NCI-H526 treated with DMSO at 0.1 percent for 48 hours (cell line): ENCODE measurements at regions not wholly inside any gene's neighbourhood (a gene's known extent, or its start where the extent isn't known, plus 50 kb on each side); places are given as distances from the start of the nearest gene placed in this dataset.
"Not testable (repeated sequence)": the region's sequence is repeated elsewhere in the genome, so short reads cannot be mapped to it uniquely, and the experiment has no call there.

Experiments used
- DNase-seq: peaks from one replicate; lab custom pipeline; 2025; lab: John Stamatoyannopoulos, UW

DNA sequence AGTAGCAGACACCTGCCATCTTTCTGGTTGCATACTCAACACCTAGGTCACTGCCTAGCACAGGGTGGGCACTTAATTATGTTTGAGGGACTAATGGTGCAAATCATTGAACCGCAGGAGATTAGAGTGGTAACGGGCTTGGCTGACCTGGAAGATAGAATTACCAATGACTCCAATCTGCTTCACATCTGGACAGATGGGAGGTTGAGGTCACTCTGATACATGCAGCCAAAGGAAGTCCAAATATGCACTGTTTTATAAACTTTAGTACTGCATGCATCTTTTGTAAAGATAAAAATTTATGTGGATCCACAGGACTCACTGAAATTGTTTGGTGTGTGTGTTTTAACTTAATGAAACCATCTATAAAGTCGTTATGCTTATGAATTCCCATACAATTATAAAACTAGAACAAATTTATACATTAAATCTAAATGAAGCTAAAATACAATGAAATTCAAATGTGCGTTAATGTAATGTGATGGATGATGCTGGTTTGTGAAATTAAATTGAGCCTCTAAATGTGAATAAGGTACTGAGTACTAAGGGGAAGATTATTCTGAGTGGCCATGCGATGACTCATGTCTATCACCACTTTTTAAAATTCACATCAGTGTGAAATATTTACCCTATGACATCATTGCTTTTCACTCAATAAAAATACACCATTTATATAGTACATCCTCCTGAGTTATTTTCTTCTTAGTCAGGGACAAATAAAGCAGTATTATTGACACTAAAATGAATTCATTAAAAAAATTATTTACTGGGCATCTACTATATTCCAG is 224.7 kb upstream of the FAM78B start:
- DNase-seq: no peak

GRCh38 chr1:166395729-166396128 is 228.9 kb upstream of the FAM78B start:
- DNase-seq: no peak

DNA sequence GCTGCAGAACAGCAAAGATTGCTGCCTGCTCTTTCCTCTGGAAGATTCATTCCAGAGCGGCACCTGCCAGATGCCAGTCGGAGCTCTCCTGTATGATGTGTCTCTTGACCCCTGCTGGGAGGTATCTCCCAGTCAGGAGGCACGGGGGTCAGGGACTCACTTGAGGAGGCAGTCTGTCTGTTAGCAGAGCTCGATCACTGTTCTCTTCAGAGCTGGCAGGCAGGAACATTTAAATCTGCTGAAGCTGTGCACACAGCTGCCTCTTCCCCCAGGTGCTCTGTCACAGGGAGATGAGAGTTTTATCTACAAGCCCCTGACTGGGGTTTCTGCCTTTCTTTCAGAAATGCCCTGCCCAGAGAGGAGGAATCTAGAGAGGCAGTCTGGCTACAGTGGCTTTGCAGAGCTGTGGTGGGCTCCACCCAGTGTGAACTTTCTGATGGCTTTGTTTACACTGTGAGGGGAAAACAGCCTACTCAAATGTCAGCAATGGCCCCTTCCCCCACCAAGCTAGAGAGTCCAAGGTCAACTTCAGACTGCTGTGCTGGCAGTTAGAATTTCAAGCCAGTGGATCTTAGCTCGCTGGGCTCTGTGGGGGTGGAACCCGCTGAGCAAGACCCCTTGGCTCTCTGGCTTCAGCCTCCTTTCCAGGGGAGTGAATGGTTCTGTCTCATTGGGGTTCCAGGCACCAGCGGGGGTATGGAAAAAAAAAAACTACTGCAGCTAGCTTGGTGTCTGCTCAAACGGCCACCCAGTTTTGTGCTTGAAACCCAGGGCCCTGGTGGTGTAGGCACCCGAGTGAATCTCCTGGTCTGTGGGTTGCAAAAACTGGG is 242.7 kb upstream of the FAM78B start:
- not testable (repeated sequence) for DNase-seq

DNA sequence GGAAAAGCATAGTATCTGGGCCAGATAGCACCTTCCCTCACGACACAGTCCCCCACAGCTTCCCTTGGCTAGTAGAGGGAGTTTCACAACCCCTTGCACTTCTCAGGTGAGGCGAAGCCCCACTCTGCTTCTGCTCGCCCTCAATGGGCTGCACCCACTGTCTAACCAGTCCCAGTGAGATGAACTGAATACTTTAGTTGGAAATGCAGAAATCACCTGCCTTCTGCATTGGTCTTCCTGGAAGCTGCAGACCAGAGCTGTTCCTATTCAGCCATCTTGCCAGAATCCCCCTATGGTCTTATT is 243.2 kb upstream of the FAM78B start:
- DNase-seq: no peak

- not testable (repeated sequence) for DNase-seq
These were observed 250.0 kb upstream of the FAM78B start for GRCh38 chr1:166416831-166417230.

DNA sequence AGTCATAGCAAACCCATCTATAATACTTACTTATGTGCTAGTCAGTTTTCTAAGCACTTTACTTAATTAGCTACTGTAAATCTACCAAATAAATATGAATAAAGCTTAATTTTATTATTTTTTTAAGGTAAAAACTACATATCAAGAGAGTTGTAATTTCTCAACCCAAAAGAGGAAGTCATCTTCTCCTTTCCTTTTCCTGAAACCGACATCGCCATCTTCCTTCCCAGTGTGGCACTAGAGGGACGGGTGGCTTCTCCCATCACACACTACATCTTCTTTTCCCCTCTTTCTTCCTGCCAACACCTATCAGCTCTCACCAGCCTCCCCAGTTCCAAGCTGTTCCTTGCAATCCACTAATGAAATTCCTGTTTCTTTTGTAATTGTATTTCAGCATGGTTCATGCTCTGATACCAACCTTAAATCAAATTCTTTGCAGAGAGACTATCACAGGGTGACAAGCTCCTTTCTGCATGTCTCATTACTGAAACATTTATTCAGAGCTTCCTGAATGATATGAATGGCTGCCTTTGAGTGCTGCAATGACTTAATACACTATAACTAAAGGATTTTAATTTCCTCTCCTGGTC is 251.6 kb upstream of the FAM78B start:
- DNase-seq: no peak

- DNase-seq: not testable (repeated sequence)
These were observed 255.8 kb upstream of the FAM78B start for GRCh38 chr1:166422586-166422985.

DNA sequence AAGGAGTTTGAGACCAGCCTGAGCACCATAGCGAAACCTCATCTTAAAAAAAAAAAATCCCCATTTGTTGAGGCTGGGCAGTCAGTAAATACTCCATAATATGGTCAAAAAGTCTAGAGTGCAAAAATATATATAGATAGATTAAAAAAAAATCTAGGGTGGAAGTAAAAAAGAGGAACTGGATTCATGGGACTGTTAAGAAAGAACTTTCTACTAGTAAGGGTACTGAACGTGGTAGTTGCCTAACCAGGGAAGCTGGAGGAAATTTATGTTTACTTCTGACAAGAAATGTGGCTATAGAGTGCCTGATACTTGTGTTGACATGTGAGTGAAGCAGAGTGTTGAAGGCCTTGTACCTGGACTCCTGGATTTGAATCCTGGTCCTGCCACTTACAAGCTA is 265.9 kb upstream of the FAM78B start:
- no peak for DNase-seq

DNA sequence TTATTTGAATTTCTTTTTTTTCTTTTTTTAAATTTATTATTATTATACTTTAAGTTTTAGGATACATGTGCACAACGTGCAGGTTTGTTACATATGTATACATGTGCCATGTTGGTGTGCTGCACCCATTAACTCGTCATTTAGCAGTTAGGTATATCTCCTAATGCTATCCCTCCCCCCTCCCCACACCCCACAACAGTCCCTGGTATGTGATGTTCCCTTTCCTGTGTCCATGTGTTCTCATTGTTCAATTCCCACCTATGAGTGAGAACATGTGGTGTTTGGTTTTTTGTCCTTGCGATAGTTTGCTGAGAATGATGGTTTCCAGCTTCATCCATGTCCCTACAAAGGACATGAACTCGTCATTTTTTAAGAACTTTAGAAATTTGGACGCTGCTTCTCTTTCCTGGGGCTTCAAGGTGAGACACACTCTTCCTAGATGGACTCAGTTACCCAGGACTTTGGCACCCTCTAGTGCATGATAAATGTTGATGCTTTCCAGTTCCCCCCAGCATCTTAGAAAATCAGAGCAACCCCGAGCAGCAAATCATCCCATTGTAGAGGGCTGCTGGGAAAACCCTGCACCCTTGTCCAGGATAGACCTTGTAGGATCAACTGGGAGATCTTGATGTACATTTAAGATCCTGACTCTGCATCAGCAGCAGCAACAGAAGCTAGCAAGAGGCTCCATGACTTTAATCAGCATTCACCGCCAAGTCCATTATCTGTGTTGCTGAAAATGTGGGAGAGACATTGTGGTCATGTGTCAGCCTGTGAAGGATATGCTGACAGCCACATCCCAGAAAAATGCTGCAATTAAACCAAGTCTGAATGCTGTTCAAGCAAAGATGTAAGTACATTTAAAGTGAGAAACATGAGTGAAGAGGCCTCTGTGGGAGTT is 266.9 kb upstream of the FAM78B start:
- DNase-seq: peak; percentile 85

- no peak for DNase-seq
These were observed 290.9 kb upstream of the FAM78B start for GRCh38 chr1:166457700-166458099.

DNA sequence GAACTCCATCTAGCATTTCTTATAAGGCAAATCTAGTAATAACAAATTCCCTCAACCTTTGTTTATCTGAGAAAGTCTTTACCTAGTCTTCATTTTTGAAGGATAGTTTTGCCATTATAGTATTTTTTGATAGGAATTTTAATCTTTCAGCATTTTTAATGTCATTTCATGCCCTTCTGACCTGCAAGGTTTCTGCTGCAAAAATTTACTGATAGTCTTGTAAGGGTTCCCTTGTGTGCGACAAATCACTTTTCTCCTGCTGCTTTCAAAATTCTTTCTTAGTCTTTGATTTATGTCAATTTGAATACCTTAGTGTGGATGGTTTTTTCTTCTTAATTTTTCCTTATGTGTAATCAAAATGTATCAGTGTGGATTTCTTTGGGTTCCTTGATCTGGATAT is 297.5 kb upstream of the FAM78B start:
- DNase-seq: no peak

DNA sequence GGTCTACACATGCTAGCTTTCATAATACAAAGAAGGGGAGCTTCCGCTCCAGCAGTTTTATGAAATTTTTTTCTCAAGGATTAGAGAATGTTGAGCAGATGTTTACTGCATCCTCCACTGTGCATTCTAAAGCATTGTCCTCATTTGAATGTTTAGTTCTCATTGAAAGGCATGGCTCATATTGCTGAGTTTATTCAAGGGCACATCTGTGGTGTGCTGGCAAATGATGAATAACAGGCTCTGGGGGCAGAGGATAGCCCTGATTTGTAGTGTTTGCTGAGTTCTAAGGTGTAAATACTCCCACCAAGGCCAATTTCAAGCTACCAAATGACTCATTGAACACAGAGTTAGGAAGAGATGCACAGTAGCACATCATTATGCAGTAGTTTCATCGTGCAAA is 303.2 kb upstream of the FAM78B start:
- DNase-seq: no peak

DNA sequence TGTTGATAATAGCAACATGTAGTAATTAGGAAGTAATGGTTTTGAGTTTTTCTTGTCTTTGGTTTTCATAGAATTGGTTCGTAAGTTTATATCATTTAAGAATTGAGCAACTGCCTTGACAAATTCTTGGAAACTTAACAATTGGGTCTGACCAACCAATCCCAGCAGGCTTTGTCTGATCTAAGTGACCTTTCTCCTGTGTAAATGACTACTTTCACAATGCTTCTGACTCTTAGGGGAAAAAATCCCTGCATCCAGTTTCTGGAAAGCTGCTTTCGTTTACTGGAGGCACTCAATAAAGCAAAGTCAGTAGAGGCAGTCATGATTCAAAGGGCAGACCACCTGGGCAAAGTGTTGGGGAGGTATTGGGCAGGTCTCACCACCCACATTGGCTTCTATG is 303.6 kb upstream of the FAM78B start:
- no peak for DNase-seq

GRCh38 chr1:166471359-166471758 is 304.6 kb upstream of the FAM78B start:
- DNase-seq: no peak

DNA sequence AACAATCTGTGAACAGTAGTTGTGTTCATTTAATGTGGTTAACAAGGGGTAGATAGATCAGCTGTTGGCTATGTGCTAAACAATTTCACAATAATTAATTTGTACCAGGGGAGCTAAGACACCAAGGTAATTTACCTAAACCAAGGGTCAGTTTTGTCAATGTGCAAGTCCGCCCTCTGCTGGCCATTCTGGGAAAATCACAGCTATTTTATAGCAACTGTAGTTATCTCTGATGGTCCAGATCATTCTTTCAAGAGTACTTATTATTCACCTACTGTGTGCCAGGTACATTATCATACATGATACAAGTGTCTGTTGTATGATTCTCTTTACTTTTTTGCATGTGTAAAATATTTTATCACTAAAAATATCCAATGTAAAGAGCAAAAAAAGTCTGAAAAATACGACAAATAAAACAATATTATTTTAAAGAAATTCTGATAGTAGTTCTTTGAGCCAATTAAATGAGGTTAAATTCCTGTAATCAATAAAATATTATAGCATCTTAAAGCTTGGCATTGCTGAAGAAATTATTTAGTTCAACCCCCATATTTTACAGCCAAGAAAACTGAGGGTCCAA is 312.3 kb upstream of the FAM78B start:
- DNase-seq: peak; percentile 82

- DNase-seq: no peak
These were observed 317.7 kb upstream of the FAM78B start for GRCh38 chr1:166484471-166484870.

- DNase-seq: peak; percentile 69
These were observed 318.1 kb upstream of the FAM78B start for GRCh38 chr1:166484871-166485270.

- no peak for DNase-seq
These were observed 318.8 kb upstream of the FAM78B start for GRCh38 chr1:166485620-166486019.

DNA sequence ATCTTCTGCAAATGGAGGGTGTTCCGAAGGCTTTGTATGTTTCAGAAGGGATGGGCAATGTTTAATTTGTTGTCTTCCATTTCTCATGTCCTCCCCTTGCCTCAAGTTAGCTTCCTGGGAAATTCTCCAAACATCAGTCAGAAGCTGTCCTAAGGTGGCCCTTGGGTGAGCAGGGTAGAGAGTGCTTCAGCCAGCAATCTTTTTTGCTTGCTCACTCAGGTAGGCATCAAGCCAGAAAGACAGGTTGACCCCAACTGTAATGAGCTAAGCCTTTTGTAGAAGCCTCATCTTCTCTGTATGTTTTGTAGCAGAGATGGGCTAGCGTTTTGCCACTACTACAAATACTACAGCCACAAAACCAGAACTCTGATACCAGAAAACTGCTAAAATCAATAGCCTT is 321.5 kb upstream of the FAM78B start:
- no peak for DNase-seq

DNA sequence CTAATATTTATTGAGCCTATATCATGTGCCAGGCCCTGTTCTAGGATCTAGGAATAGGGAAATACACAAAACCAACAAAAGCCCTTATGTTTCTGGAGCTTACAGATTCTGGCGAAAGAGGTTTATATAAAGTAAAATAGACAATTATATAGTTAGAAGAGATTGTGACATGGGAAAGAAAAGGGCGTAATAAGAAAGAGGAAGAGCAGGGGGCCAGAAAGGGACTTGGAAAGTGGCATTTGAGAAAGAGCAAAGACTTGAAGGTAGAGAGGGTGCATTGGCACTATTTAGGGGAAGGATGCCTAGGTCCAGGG is 322.5 kb upstream of the FAM78B start:
- DNase-seq: no peak

GRCh38 chr1:166489670-166490436 is 323.1 kb upstream of the FAM78B start:
- peak; percentile 44 for DNase-seq
